ENCODE measurements at regions not wholly inside any gene's neighbourhood (a gene's known extent, or its start where the extent isn't known, plus 50 kb on each side); places are given as distances from the start of the nearest gene placed in this dataset.

- Histone ChIP-seq H3K9me3 (no peaks in the 10 kb centered on the region), H3K4me3 (ENCODE audit: low read depth in 1 of 2, low read length in 1 of 2) (no peak overlapping the region), H3K27me3 (no peaks in the 10 kb centered on the region), H3K36me3 (no peaks in the 10 kb centered on the region), H3K27ac (no peak overlapping the region), H3K4me1 (ENCODE audit: control insufficient read depth in 1 of 2, insufficient read depth in 1 of 2, low read depth in 1 of 2, low read length in 1 of 2) (no peaks in the 10 kb centered on the region)
- no peak for TF ChIP-seq CTCF (IDR thresholded peaks at IDR 0.05)
Measured at GRCh38 chr7:17471325-17471724, 172.9 kb downstream of the AHR start.

- Histone ChIP-seq H3K27me3 (no peaks in the 10 kb centered on the region), H3K9me3 (no peaks in the 10 kb centered on the region), H3K27ac (no peak overlapping the region), H3K4me1 (ENCODE audit: control insufficient read depth in 1 of 2, insufficient read depth in 1 of 2, low read depth in 1 of 2, low read length in 1 of 2) (no peaks in the 10 kb centered on the region), H3K4me3 (ENCODE audit: low read depth in 1 of 2, low read length in 1 of 2) (no peak overlapping the region), H3K36me3 (no peaks in the 10 kb centered on the region)
- no peak for TF ChIP-seq CTCF (IDR thresholded peaks at IDR 0.05)
Measured at GRCh38 chr7:17472518-17472917, 174.1 kb downstream of the AHR start.

GRCh38 chr7:17472939-17473338 is 174.5 kb downstream of the AHR start:
- Histone ChIP-seq H3K4me3 (ENCODE audit: low read depth in 1 of 2, low read length in 1 of 2) (no peak overlapping the region), H3K4me1 (ENCODE audit: control insufficient read depth in 1 of 2, insufficient read depth in 1 of 2, low read depth in 1 of 2, low read length in 1 of 2) (no peaks in the 10 kb centered on the region), H3K36me3 (no peaks in the 10 kb centered on the region), H3K27me3 (no peaks in the 10 kb centered on the region), H3K9me3 (no peaks in the 10 kb centered on the region), H3K27ac (no peak overlapping the region)
- TF ChIP-seq CTCF (IDR thresholded peaks at IDR 0.05): no peak

GRCh38 chr7:17474724-17475344 is 176.4 kb downstream of the AHR start:
- H3K27ac ChIP-seq: no peak overlapping the region
- H3K4me3 ChIP-seq (ENCODE audit: low read depth in 1 of 2, low read length in 1 of 2): no peak overlapping the region
- H3K27me3 ChIP-seq: no peaks in the 10 kb centered on the region
- no peak for TF ChIP-seq CTCF (IDR thresholded peaks at IDR 0.05)
- no peaks in the 10 kb centered on the region for H3K36me3 ChIP-seq
- H3K4me1 ChIP-seq (ENCODE audit: control insufficient read depth in 1 of 2, insufficient read depth in 1 of 2, low read depth in 1 of 2, low read length in 1 of 2): no peaks in the 10 kb centered on the region
- H3K9me3 ChIP-seq: no peaks in the 10 kb centered on the region

GRCh38 chr7:17477182-17477581 is 178.7 kb downstream of the AHR start:
- Histone ChIP-seq H3K4me3 (ENCODE audit: low read depth in 1 of 2, low read length in 1 of 2) (no peak overlapping the region), H3K36me3 (no peaks in the 10 kb centered on the region), H3K9me3 (no peaks in the 10 kb centered on the region), H3K4me1 (ENCODE audit: control insufficient read depth in 1 of 2, insufficient read depth in 1 of 2, low read depth in 1 of 2, low read length in 1 of 2) (no peaks in the 10 kb centered on the region), H3K27ac (no peak overlapping the region), H3K27me3 (no peaks in the 10 kb centered on the region)
- no peak for TF ChIP-seq CTCF (IDR thresholded peaks at IDR 0.05)

GRCh38 chr7:17481118-17481517 is 182.7 kb downstream of the AHR start:
- H3K4me1 ChIP-seq (ENCODE audit: control insufficient read depth in 1 of 2, insufficient read depth in 1 of 2, low read depth in 1 of 2, low read length in 1 of 2): no peaks in the 10 kb centered on the region
- H3K27ac ChIP-seq: no peak overlapping the region
- H3K36me3 ChIP-seq: no peaks in the 10 kb centered on the region
- no peaks in the 10 kb centered on the region for H3K9me3 ChIP-seq
- no peak overlapping the region for H3K4me3 ChIP-seq (ENCODE audit: low read depth in 1 of 2, low read length in 1 of 2)
- H3K27me3 ChIP-seq: no peaks in the 10 kb centered on the region
- TF ChIP-seq CTCF (IDR thresholded peaks at IDR 0.05): no peak
